ENCODE measurements at regions not wholly inside any gene's neighbourhood (a gene's known extent, or its start where the extent isn't known, plus 50 kb on each side); places are given as distances from the start of the nearest gene placed in this dataset.
"Not testable (repeated sequence)": the region's sequence is repeated elsewhere in the genome, so short reads cannot be mapped to it uniquely, and the experiment has no call there.

DNA sequence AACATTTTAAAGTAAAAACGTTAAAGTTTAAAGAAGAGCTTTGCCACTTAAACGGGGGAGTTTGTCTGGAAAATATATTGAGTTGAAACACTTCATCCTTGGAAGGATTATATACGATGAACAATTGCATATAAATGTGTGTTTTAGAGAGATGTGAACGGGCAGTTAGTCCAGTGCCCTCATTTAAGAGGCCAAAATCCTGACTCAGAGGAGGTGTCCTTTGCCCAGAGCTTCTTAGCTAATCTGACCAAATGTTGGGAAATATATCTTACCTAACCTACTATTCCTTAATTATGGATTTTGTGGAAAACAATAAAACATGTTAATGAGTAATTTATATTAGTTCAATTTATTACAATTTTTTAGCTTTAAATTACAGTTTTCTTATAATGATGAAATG, 327.2 kb upstream of the DIPK2B start:
- DNase-seq: no peak

DNA sequence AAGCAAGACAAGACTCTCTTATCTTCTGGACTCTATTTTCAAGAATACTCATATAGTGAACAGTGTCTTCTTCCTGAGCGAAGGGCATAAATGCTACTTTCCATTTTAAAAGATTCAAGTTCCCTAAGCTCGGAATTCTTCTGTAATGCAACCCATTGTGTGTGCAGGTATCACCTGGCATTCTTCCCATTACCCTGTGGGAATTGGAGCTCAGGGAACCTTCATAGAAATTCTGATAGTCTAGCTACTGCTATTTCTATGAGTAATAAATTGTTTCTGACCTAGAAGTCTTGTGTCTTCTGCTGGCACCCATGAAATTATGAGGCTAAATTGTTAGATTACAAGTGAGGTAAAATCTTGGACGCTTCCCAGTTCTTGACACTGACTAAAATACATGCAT, 324.1 kb upstream of the DIPK2B start:
- DNase-seq: no peak

DNA sequence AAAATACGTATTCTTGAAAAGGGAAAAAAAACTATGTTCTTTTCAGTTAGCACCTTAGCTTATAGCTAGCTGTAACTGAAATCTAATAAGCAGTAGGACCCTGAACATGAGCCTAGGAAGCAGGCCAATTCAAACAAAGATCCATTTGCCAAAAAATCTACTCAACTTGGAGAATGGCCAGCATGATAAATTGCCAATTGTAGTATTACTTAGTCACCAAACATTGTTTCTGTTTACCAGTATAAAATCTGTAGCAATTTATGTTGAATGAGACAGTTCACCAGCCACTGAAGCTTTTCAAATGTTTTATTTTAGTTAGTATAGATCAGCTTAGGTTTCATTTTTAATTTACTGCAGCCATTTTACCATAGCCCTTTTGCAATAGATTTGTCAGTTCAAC, 323.6 kb upstream of the DIPK2B start:
- no peak for DNase-seq

DNA sequence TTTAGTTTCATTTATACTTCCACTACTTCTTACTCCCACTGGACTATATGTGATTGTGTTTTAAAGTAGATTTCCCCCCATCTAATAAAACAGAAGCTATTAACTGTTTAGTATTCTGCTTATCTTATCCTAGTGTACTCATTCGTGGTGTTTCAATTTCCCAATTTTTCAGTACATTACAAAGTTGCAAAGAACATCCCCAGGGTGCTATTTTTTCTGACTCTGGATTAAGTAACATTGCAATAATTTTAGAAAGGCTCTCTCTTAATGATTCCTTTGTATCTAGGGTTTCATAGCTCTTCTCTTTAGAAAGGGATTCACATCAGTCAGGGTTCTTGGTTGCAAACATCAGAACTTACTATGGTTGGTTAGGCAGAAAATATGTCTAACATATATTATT, 317.9 kb upstream of the DIPK2B start:
- no peak for DNase-seq

DNA sequence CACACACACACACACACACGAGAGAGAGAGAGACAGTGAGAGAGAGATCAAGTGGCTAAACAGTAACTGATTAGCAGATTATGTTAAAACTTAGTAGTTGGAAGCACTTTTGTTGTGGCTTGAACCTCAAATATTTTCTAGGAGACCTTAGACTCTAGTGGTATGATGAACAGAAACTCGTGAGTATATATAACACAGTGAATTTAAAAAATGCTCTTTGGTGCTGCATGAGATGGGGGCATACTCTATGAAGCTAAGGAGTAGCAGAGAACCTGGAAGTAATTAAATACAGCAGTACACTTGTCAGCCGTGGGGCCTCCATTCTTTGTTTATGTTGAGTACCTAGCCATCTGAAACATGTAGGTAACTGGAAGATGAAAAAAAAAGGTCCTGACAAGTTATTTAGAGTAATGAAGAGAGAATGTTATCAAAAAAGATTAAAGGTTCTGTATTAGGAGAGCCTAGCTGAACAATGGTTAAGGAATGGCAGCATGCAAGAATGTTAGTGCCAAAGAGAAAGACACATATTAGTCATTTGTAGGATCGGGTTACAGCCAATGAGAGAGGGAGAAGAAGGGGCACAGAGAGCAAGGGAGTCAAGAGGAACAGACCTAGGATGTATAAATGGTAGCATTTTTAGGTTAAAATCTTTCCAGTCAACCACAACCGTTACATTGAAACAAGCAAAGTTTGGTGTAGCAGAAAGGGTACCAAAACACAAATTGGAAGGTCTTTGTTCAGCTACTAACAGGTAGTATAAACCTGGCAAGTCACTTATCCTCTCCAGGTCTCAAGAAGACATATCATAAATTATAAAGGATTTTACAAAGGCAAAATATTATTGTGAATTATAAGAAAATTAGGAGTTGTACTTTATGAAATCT, 316.7 kb upstream of the DIPK2B start:
- DNase-seq: no peak

DNA sequence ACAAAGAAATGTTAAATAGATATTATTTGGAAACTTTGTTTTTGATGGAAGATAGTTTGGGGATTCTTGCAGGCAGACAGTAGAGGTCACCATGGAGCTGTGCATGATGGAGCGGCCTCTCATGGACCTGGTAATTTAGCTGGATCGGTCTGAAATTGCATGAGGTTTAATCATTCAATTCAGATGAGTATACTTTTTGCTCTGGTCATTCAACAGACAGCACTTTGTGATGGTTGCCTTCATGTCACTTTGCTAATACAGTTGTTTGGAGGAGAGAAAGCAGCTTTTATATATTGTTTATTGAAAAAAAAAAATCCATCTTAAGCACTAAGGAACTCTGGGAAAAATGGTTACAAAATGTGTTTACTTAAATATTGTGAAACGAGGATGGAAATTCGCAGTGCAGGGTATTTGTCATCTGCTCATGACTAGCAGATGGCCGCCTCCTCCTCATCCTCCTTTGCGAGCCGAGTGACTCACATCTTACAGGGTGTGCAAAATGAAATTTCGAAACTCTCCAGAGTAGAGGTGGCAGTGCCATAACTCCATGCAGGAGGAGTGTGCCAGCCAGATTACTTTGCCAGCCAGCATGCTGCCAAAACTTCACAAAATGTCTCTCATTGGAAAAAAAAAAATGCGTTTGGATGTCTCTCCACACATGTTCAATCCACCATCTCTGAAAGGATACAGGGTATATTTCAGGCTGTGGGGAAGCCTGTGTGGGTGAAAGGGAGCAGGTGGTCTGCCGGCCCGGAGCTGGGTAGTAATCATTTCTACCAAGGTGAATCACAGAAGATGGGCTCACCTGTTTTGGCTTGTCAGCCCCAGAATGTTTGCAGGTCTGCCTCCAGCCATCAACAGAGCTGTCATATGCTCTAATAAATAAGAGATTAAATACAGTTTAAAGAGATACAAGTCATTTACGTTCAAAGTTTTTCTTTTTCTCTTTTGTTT, 314.9 kb upstream of the DIPK2B start:
- DNase-seq: peak; percentile 17

DNA sequence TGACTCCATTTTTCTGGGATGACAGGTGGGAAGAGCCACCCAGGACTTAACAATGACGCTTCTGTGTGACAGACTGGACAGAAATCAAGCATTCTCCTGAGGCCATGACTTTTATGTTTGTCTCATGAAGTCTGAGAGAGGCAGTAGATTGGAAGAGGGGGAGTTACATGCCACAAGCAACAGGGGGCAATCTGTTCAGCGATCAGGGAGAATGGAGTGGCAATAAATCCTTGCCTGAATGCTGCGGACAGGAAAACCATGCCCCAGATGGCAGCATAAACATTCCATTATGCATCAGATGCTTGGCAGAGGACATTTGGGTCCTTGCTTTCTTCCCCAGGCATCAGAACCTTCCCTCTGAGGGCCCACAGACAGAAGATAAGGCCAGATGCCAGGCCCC, 312.4 kb upstream of the DIPK2B start:
- DNase-seq: no peak

DNA sequence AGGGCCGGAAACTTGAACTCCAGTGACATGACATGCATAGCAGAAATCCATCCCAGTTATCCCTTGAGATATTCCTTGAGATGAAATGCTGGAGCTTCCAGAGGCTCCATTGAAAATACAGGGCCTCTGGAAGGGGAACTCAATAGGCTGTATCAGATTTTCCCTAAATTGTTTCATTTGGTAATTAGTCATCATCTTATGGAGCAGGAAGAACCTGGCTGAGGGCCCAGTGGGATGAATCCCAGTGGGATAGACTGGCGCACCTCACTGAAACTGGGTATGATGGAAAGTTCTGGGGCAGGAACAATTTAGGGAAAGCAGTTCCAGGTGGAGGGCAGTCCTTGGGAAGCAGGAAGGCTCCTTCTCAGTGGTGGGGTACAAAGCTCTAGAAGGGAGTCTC, 307.8 kb upstream of the DIPK2B start:
- DNase-seq: no peak

DNA sequence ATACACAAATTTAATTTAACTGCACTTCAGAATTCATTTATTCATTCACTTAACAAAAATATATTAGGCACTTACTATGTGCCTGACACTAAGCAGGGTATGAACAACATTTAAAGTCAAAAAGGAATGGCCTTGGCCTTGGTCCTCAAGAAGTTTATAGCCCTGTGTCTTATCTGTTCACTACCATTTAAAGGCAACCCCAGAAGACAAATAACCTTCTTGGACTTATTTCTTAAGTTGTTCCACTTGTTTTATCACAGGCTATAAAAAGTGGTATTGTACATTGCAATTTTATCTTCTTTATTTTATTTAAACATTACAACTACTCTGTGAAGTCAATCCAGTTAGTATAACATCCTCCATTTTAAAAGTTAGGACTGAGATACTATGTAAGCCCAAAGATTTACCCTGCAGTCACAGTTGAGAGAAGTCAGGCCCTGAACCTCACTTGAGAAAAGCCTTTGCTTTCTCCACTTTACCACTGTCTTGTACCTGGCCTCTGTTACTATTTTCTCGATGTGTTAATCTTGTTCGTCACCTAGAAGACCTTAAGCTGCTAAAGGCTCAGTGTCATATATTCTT, 305.6 kb upstream of the DIPK2B start:
- no peak for DNase-seq

DNA sequence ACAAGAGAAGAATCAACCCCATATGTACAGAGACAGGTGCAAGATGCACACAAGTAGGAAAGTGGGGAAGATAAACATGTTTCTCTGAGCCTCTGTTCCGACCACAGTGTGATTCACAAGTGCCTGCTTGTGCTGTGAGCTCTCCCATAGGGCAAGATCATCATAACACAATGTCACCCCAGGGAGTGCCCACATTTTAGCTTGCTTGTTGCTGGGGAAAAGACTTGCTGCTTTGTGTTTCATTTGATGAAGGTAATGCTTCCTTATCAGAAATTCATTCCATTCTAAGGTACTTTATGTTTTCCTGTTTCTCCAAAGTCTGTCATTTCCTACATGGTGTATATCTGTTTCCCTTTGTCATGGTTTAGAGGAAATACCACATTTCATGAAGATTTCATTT, 304.5 kb upstream of the DIPK2B start:
- DNase-seq: no peak

DNA sequence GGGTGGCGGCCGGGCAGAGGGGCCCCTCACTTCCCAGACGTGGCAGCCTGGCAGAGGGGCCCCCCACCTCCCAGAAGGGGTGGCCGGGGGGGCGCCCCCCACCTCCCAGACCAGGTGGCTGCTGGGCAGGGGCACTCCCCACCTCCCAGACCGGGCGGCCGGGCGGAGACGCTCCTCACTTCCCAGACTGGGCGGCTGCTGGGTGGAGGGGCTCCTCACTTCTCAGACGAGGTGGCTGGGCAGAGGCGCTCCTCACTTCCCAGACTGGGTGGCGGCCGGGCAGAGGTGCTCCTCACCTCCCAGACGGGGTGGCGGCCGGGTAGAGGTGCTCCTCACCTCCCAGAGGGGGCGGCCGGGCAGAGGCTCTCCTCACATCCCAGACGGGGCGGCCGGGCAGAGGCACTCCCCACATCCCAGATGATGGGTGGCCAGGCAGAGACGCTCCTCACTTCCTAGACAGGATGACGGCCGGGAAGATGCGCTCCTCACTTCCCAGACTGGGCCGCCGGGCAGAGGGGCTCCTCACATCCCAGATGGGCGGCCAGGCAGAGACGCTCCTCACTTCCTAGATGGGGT, 303.2 kb upstream of the DIPK2B start:
- DNase-seq: not testable (repeated sequence)

DNA sequence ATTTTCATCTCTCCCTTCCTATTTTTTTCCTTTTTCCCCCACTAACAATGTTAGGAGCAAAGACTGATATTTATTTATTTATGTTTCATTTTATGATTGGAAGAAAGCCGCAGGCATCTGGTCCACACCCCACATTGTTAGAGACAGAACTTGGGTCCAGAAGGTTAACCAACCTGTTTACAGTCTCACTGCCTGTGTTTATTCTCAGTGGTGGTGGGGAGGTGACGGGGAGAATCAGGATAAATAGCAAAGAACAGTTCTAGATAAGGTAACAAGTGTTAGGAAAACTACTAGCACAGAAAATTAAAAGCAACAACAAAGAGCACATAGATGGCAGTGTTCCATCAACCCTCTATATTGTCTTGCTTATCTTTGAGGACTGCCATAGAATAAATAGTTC, 301.7 kb upstream of the DIPK2B start:
- DNase-seq: no peak

DNA sequence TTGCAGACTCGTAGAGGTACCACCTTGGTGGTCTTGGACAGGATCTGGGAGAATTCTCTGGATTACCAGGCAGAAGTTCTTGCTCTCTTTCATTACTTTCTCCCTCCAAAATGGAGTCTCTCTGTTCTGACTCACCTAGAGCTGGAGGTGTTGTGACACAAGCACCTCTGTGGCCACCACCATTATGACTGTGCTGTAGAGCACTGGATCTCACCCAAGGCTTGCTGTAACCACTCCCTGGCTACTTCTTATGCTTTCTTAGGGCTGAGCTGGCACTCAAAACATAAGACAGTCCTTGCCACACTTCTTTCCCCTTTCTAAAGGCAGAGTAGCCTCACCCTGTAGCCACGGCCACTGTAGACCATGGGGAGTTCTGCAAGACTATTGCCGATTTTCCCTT, 296.6 kb upstream of the DIPK2B start:
- DNase-seq: no peak

DNA sequence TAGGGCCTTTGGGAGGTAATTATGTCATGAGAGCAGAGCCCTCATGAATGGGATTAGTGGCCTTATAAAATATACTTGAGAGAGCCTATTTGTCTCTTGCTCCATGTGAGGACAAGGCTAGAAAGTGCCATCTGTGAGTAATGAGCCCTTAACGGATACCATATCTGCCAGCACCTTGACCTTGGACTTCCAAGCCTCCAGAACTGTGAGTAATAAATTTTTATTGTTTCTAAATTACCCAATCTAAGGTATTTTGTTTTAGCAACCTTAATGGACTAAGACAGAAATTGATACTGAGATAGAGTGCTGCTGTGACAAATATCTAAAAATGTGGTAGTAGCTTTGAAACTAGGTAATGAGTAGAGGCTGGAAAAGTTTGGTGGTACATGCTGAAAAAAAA, 285.0 kb upstream of the DIPK2B start:
- no peak for DNase-seq

DNA sequence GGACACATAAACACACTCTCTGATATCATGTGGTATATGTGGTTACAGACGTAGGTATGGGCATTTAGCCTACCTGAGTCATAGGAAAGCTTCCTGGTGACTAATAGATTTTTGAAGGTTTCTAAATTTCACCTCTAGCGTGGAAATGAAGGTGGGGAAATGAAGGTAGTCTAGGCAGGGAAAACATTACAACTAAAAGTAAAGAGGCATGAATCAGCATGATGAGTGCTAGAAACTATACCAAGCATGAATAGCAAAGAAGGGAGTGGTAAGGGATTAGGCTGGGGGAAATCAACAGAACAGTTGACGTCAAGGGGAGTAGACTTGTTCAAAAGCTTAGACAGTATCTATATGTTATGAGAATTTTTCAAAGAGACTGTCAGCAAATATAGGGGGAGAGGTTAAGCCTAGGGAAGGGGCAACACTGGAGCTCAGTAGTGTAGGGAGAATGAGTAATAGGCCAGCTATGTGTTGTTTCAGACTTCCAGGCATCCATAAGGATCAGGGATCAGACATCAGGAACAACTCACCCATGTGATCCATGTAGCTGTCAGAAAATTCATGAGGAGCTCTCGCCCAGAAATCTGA, 279.3 kb upstream of the DIPK2B start:
- no peak for DNase-seq

DNA sequence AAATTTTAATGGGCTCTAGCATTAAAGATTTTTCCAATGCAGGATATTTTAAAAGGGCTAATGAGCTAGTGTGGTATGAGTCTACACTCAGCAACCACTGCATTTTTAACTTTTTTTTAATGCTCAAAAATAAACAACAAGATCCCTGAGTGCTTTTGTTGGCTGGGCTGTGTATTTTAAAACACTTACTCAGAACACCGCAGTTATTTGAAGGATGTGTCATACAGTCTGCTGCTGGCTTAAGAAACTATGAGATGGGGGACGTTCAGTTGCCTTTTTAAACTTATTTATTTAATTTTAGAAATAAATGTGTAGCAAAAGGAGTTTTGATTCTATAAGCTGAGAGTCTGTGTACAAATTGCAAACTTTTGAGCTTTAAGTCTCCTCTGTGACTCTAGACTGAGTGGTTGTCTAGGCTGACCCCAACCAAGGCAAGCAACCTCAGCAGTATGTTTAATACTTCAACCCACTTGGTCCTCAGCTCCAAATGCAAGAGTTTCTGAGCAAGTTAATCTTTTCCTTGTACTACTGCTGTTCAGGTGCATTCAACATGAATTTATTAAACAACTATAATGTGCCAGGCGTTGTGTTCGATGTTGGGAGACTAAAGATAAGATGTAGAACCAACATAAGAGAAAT, 278.6 kb upstream of the DIPK2B start:
- no peak for DNase-seq

DNA sequence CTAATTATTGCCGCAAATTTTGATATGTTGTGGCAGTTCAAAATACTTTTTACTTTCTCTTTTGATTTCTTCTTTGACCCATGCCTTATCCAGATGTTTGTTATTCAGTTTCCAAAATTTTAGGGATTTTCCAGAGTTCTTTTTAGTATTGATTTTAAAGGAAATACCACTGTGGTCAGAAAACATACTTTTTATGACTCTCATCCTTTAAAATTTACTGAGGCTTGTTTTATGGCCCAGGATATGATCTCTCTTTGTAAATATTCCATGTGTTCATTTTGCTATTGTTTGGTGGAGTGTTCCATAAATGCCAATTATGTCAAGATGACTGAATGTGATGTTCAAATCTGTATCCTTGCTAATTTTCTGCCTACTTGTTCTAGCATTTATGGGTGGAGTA, 272.3 kb upstream of the DIPK2B start:
- no peak for DNase-seq

DNA sequence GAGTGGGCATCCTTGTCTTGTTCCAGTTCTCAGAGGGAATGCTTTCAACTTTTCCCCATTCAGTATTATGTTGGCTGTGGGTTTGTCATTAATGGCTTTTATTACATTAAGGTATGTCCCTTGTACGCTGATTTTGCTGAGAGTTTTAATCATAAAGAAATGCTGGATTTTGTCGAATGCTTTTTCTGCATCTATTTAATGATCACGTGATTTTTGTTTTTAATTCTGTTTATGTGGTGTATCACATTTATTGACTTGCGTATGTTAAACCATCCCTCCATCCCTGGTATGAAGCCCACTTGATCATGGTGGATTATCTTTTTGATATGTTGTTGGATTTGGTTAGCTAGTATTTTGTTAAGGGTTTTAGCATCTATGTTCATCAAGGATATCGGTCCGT, 266.9 kb upstream of the DIPK2B start:
- DNase-seq: not testable (repeated sequence)

DNA sequence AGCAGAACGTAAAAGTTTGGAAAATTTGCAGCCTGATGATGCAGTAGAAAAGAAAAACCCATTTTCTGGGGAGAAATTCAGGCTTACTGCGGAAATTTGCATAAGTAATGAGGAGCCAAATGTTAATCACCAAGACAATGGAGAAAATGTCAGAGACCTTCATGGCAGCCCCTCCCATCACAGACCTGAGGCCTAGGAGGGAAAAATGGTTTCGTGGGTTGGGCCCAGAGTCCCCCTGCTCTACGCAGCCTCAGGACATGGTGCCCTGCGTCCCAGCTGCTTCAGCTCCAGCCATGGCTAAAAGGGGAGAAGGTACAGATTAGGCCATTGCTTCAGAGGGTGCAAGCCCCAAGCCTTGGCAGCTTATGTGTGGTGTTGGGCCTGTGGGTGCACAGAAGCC, 255.1 kb upstream of the DIPK2B start:
- not testable (repeated sequence) for DNase-seq

DNA sequence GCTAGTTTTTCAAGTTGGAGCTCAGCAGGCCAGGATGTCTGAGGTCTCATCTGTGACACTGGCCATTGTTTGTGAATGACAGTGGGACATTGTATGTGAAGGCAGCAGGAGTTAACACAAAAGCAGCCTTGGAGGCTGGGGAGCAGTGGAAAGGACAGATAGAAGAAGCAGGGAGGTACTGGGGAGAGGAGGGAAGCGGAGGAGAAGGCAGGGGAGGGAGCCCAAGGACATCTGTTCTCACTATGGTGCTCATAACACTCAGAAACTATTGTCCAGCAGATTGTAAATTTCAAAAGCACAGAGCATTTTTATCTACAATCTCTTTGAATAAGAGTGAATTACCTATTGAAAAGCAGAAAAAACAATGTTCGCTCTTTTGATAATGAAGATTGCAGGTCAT, 253.6 kb upstream of the DIPK2B start:
- DNase-seq: no peak

DNA sequence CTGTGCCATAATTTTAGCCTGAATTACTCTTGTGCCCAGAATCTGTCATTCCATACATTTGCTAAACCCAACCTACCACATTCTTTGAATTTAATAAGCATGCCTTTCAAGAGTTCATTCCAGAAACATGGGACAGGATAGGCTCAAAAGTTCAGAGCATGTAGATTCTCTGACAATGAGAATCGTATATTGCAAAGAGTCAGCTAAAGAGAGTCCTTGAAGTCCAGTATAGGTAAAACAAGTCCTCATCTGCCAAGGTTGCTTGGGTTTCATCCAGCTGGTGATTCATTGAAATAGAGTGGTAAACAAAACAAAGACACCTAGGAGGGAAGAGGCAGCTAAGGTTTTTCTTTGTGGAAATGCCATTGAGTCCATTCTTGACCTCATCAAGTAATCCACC, 249.3 kb upstream of the DIPK2B start:
- no peak for DNase-seq

DNA sequence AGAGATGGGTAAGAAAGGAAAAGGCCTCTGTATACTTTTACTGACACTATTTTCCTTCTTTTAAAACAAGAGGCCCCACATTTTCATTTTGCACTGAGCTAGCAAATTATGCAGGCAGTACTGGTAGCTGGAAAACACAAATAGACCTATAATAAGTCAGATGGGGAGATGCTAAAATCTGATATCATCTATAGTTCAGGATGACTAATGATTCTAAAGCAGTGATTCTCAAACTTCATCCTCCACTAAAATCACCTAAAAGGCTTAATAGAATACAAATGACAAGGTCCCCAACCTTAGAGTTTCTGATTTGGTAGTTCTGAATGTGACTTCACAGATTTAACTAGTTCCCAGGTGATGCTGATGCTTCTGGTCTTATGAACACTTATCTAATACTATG, 247.3 kb upstream of the DIPK2B start:
- no peak for DNase-seq
